Body of pancreas (tissue), 4 donors: ENCODE measurements at regions not wholly inside any gene's neighbourhood (a gene's known extent, or its start where the extent isn't known, plus 50 kb on each side); places are given as distances from the start of the nearest gene placed in this dataset.

ENCODE experiments used
- CTCF ChIP-seq, 7 experiments: fragments of 450-650 bp in 4 of 7; fragments of 200-600 bp in 3 of 7; sonication (generic) in 3 of 7; IDR thresholded peaks; one replicate each; pipeline ENCODE4 v1.5.1; 2016 to 2019; ENCODE audit warnings: antibody characterized with exemption in 7 of 7
- POLR2A ChIP-seq, 3 donors: fragments of 450-650 bp; IDR thresholded peaks; one replicate each; pipeline ENCODE4 v1.6.1; 2016; ENCODE audit warnings: antibody characterized with exemption in 3 of 3, mild to moderate bottlenecking in 2 of 3

GRCh38 chr6:114712129-114712662 is 369.4 kb upstream of the HS3ST5 start:
- no peak for TF ChIP-seq CTCF (IDR thresholded peaks at IDR 0.05)
- TF ChIP-seq POLR2A (IDR thresholded peaks at IDR 0.05) = no peak
